ENCODE measurements at regions not wholly inside any gene's neighbourhood (a gene's known extent, or its start where the extent isn't known, plus 50 kb on each side); places are given as distances from the start of the nearest gene placed in this dataset.

DNA sequence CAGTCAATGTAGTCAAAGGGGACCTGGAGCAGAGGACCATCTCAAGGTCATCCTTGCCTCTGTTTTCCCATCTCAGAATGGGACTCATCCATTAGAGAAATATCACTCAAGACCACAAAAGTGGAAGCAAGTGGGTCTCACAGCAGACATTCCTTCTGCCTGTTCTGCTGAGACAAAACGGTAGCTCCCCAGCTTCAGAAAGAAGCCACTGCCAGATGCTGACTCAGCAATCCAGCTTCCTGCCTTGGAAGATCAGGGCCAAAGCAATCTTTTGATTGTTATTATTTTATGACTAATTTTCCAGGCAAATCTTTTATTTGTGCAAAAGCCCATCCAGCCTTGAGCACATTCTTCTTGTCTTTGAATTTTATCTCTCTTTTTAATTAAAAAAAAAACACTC lies 86.8 kb downstream of the CCT6B start:
- Mint-ChIP-seq H3K36me3 (ENCODE audit: low read depth) (no peaks in the 10 kb centered on the region), H3K9me3 (peaks cover 7% of the 10 kb centered on the region), H3K4me3 (no peak overlapping the region), H3K27me3 (peaks cover 12% of the 10 kb centered on the region), H3K27ac (no peak overlapping the region), H3K4me1 (ENCODE audit: low read depth) (no peaks in the 10 kb centered on the region)
- ATAC-seq (ENCODE audit: poor library complexity) = no peak
- no peaks in the 10 kb centered on the region for H3K4me1 ChIP-seq (ENCODE audit: insufficient read depth, low read length)
- intact Hi-C loops (cut with DNase I, micrococcal nuclease) = no loop called here
- H3K4me3 ChIP-seq (ENCODE audit: low read length) = no peak overlapping the region
- ChIA-PET POLR2A (no interaction called here), CTCF (no interaction called here)
- TF ChIP-seq, protein P1, sequence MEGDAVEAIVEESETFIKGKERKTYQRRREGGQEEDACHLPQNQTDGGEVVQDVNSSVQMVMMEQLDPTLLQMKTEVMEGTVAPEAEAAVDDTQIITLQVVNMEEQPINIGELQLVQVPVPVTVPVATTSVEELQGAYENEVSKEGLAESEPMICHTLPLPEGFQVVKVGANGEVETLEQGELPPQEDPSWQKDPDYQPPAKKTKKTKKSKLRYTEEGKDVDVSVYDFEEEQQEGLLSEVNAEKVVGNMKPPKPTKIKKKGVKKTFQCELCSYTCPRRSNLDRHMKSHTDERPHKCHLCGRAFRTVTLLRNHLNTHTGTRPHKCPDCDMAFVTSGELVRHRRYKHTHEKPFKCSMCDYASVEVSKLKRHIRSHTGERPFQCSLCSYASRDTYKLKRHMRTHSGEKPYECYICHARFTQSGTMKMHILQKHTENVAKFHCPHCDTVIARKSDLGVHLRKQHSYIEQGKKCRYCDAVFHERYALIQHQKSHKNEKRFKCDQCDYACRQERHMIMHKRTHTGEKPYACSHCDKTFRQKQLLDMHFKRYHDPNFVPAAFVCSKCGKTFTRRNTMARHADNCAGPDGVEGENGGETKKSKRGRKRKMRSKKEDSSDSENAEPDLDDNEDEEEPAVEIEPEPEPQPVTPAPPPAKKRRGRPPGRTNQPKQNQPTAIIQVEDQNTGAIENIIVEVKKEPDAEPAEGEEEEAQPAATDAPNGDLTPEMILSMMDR (IDR thresholded peaks at IDR 0.05) = no peak
- peaks cover 4 to 5% of the 10 kb centered on the region in 2 experiments for H3K27me3 ChIP-seq (ENCODE audit: control insufficient read depth in 1 of 2, insufficient read depth in 2 of 2, low read length in 2 of 2)
- H3K27ac ChIP-seq (ENCODE audit: low read depth in 1 of 2, low read length in 2 of 2) = no peak overlapping the region
- H3K36me3 ChIP-seq (ENCODE audit: insufficient read depth, low read length) = no peaks in the 10 kb centered on the region
- peaks cover 0 to 8% of the 10 kb centered on the region in 2 experiments for H3K9me3 ChIP-seq (ENCODE audit: control insufficient read depth in 1 of 2, insufficient read depth in 1 of 2, low read length in 2 of 2)
- DNase-seq = no peak

DNA sequence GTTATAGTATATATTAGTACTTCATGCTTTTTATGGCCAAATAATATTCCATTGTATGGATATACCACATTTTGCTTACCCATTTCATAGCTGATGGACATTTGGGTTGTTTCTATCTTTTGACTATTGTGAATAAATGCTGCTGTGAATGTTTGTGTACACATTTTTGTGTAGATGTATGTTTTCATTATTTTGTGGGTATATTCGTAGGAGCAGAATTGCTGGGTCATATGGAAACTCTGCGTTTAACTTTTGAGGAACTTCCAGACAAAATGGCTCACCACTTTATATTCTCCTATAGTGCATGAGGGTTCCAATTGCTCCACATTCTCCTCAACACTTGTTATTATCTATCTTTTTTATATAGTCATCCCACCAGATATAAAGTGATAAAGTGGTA lies 88.6 kb downstream of the CCT6B start:
- Mint-ChIP-seq H3K36me3 (ENCODE audit: low read depth) (no peaks in the 10 kb centered on the region), H3K4me1 (ENCODE audit: low read depth) (no peaks in the 10 kb centered on the region), H3K27me3 (peaks cover 4% of the 10 kb centered on the region), H3K4me3 (no peak overlapping the region), H3K27ac (no peak overlapping the region), H3K9me3 (peaks cover 11% of the 10 kb centered on the region)
- Histone ChIP-seq H3K4me1 (ENCODE audit: insufficient read depth, low read length) (no peaks in the 10 kb centered on the region), H3K36me3 (ENCODE audit: insufficient read depth, low read length) (no peaks in the 10 kb centered on the region), H3K27me3 (ENCODE audit: control insufficient read depth in 1 of 2, insufficient read depth in 2 of 2, low read length in 2 of 2) (peaks cover 4 to 5% of the 10 kb centered on the region in 2 experiments), H3K4me3 (ENCODE audit: low read length) (no peak overlapping the region), H3K9me3 (ENCODE audit: control insufficient read depth in 1 of 2, insufficient read depth in 1 of 2, low read length in 2 of 2) (peaks cover 0 to 8% of the 10 kb centered on the region in 2 experiments), H3K27ac (ENCODE audit: low read depth in 1 of 2, low read length in 2 of 2) (no peak overlapping the region)
- TF ChIP-seq, protein P1 (IDR thresholded peaks at IDR 0.05) = no peak
- intact Hi-C loops (cut with DNase I, micrococcal nuclease) = no loop called here
- DNase-seq = no peak
- ChIA-PET POLR2A (no interaction called here), CTCF (no interaction called here)
- no peak for ATAC-seq (ENCODE audit: poor library complexity)

DNA sequence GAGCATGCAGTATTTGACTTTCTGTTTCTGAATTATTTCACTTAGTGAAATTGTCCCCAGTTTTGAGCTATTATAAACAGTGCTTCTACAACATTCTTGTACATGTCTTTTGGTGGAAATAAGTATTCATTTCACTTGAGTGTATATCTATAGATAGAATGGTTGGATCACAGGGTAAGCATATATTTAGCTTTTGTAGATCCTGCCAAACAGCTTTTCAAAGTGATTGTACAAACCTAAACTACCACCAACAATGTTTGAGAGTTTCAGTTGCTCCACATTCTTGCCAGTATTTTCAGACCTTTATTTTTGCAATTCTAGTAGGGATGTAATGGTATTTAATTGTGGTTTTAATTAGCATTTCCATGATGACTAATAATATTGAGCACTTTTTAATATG lies 91.6 kb downstream of the CCT6B start:
- H3K27ac ChIP-seq (ENCODE audit: low read depth in 1 of 2, low read length in 2 of 2) = no peak overlapping the region
- H3K27me3 Mint-ChIP-seq = peaks cover 4% of the 10 kb centered on the region

More for the DNA sequence above, 91.6 kb downstream of the CCT6B start:
- TF ChIP-seq, protein P1 (IDR thresholded peaks at IDR 0.05) = no peak
- no peaks in the 10 kb centered on the region for H3K36me3 Mint-ChIP-seq (ENCODE audit: low read depth)
- Histone ChIP-seq H3K4me1 (ENCODE audit: insufficient read depth, low read length) (no peaks in the 10 kb centered on the region), H3K4me3 (ENCODE audit: low read length) (no peak overlapping the region), H3K27me3 (ENCODE audit: control insufficient read depth in 1 of 2, insufficient read depth in 2 of 2, low read length in 2 of 2) (peaks cover 0 to 5% of the 10 kb centered on the region in 2 experiments), H3K9me3 (ENCODE audit: control insufficient read depth in 1 of 2, insufficient read depth in 1 of 2, low read length in 2 of 2) (peaks cover 0 to 8% of the 10 kb centered on the region in 2 experiments), H3K36me3 (ENCODE audit: insufficient read depth, low read length) (no peaks in the 10 kb centered on the region)
- H3K4me3 Mint-ChIP-seq = no peak overlapping the region
- peaks cover 11% of the 10 kb centered on the region for H3K9me3 Mint-ChIP-seq
- DNase-seq = no peak
- no peaks in the 10 kb centered on the region for H3K4me1 Mint-ChIP-seq (ENCODE audit: low read depth)
- intact Hi-C loops (cut with DNase I, micrococcal nuclease) = no loop called here
- H3K27ac Mint-ChIP-seq = no peak overlapping the region
- ChIA-PET POLR2A (no interaction called here), CTCF (no interaction called here)
- ATAC-seq (ENCODE audit: poor library complexity) = no peak

Data from CD4-positive, alpha-beta T cell (primary cell).